ENCODE measurements at regions not wholly inside any gene's neighbourhood (a gene's known extent, or its start where the extent isn't known, plus 50 kb on each side); places are given as distances from the start of the nearest gene placed in this dataset.

DNA sequence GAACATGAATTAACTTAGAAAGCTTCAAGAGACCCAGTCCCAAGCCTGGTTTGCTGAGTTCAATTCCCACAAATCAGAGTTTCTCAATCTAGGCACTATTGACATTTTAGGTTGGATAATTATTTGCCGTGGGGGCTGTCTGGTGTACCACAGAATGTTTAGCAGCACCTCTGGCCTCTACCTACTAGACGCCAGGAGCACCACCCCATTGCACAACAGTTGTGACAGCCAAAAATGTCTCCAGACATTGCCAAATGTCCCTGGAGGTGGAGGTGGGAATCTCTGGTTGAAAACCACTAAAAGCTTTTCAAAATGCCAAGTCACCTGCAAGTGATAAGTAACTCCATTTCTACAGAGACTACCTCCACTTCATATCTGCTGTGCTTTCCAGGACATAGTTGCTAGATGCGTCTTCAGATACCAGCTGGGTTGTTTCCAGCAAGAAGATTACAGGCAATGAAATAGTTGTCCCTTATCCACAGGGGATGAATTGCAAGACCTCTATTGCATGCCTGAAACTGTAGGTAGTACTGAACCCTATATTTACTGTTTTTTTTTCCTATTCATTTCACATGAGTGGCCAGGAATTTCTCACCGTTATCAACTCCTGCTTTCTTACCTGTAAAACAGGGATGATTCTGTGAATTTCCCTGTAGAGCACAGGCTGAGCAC is 554.3 kb downstream of the ZEB2 start:
- no peak for DNase-seq (ENCODE audit: low read depth in 2 of 2)
- H3K4me3 ChIP-seq (replicated peaks in 1 of 2; ENCODE audit: low read depth in 2 of 2, low read length in 2 of 2), result no peak overlapping the region
- TF ChIP-seq, protein P1, sequence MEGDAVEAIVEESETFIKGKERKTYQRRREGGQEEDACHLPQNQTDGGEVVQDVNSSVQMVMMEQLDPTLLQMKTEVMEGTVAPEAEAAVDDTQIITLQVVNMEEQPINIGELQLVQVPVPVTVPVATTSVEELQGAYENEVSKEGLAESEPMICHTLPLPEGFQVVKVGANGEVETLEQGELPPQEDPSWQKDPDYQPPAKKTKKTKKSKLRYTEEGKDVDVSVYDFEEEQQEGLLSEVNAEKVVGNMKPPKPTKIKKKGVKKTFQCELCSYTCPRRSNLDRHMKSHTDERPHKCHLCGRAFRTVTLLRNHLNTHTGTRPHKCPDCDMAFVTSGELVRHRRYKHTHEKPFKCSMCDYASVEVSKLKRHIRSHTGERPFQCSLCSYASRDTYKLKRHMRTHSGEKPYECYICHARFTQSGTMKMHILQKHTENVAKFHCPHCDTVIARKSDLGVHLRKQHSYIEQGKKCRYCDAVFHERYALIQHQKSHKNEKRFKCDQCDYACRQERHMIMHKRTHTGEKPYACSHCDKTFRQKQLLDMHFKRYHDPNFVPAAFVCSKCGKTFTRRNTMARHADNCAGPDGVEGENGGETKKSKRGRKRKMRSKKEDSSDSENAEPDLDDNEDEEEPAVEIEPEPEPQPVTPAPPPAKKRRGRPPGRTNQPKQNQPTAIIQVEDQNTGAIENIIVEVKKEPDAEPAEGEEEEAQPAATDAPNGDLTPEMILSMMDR (IDR thresholded peaks at IDR 0.05; ENCODE audit: low read depth, low read length), result no peak

DNA sequence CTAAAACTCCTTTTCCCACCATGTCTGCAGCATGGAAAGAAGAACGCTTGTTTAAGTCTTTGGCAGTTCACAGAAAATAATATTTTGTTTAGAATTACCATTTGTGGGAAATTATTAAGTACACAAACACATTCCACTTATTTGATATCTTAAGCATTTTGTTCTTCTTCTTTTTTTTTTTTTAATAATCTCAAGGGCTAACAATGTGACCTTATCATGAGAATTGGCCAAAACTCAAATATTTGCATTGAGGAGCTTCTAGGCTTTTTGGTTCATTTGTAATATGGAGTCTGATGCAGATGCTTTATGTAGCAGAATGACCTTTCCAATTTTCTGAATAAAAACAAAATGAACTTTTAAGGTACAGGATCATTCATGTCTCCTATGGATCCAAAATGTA is 555.0 kb downstream of the ZEB2 start:
- TF ChIP-seq, protein P1 (IDR thresholded peaks at IDR 0.05; ENCODE audit: low read depth, low read length), result no peak
- no peak for DNase-seq (ENCODE audit: low read depth in 2 of 2)
- H3K4me3 ChIP-seq (replicated peaks in 1 of 2; ENCODE audit: low read depth in 2 of 2, low read length in 2 of 2), result no peak overlapping the region

DNA sequence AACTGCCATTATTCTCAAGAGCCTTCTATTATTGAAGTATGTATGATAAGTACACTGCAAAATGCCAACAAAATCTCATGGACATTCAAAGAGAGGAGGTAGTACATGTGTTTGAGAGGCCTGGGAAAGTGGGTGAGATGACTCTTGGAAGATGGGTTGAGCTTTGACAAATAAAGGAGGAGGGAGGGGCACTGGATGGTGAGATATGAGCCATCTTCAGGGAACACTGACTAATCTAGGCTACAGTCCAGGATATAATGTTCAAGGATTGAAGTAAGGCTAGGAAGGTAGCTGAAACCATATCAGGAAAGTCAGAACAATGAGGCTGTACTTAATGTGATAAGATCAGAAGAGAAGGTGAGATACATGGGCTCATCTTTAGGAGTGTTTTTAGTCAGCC is 559.7 kb downstream of the ZEB2 start:
- peak in 1 of 2 donors; percentile 40 for DNase-seq (ENCODE audit: low read depth in 2 of 2)
- TF ChIP-seq, protein P1 (IDR thresholded peaks at IDR 0.05; ENCODE audit: low read depth, low read length), result no peak
- H3K4me3 ChIP-seq (replicated peaks in 1 of 2; ENCODE audit: low read depth in 2 of 2, low read length in 2 of 2), result no peak overlapping the region

DNA sequence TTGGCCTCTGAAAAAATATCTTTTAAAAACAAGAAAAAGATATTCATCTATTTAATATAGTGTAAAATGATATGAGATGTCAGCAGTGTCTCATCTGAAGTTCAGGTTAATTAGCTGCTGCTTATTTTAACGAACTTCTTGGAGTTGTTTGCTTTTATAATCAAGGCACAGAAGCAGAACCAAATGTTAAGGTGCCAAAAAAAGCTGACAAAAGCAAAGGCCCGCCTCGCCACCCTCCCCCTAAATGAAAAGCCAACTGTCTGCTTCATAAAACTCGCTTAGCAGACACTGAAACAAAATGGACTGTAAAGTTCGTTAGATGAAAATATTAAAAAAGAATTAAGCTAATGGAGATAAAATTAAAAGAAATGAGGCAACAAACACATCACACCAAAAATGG is 562.6 kb downstream of the ZEB2 start:
- DNase-seq (ENCODE audit: low read depth in 2 of 2), result no peak
- TF ChIP-seq, protein P1 (IDR thresholded peaks at IDR 0.05; ENCODE audit: low read depth, low read length), result no peak
- no peak overlapping the region for H3K4me3 ChIP-seq (replicated peaks in 1 of 2; ENCODE audit: low read depth in 2 of 2, low read length in 2 of 2)

DNA sequence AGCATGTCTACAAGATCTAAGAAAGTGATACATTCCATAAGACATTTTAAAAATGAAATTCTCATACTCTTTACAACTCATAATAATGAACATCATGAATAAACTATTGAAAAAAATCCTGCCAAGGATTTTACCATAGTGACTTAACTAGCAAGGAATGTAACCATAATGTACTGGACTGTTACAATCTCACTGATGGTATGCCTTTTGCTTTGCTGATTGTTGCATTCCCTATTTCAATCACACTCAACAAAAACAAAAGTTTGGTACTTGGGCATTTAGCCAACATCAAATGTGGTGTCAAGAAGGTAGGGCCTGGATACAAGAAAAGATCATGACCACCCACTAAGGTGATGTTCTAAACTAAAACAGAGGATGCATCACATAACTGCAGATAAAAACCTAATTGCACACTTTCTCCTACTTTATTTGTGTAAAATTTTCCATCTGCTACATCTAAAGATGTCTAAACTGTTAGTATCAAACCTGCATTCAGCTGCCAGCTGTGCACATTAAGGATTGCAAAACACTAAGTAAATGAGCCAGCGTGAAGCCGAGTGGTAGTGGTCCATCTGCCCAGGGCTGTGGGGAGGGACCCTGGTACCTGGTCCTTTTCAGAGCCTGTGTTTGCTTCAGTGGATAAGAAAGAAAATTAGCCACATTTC is 564.4 kb downstream of the ZEB2 start:
- DNase-seq (ENCODE audit: low read depth in 2 of 2), result peak; percentile 77 to 87
- TF ChIP-seq, protein P1 (IDR thresholded peaks at IDR 0.05; ENCODE audit: low read depth, low read length), result no peak

DNA sequence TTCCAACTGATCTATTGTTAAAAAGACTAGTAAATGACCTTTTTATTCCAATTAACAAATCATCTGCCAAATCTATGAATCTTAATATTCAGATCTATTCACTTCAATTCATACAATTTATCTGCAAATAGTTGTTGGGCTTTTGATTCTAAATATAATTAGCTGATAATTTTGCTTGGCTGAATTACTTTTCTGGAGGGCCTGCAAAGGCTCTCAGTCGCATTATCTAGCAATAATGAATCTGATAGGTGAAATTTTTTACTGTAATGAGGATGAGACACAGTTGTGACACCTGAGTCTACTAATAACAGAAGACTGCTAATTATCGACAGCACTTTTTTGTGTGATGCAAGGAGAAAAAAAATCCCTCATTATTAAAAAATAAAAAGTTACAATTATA is 565.1 kb downstream of the ZEB2 start:
- TF ChIP-seq, protein P1 (IDR thresholded peaks at IDR 0.05; ENCODE audit: low read depth, low read length), result no peak
- no peak overlapping the region for H3K4me3 ChIP-seq (replicated peaks in 1 of 2; ENCODE audit: low read depth in 2 of 2, low read length in 2 of 2)
- no peak for DNase-seq (ENCODE audit: low read depth in 2 of 2)

More for the DNA sequence above, 564.4 kb downstream of the ZEB2 start:
- H3K4me3 ChIP-seq (replicated peaks in 1 of 2; ENCODE audit: low read depth in 2 of 2, low read length in 2 of 2), result no peak overlapping the region
